ENCODE measurements at regions not wholly inside any gene's neighbourhood (a gene's known extent, or its start where the extent isn't known, plus 50 kb on each side); places are given as distances from the start of the nearest gene placed in this dataset.

GRCh38 chr12:64997858-64998257 lies 123.2 kb downstream of the WIF1 start:
- Histone ChIP-seq H3K4me3 (ENCODE audit: insufficient read depth, low read depth, low read length) (no peak overlapping the region), H3K27ac (ENCODE audit: insufficient read depth, low read depth, low read length, poor library complexity, severe bottlenecking) (no peak overlapping the region), H3K4me1 (ENCODE audit: control insufficient read depth, insufficient read depth, low read length) (peaks cover 8% of the 10 kb centered on the region), H3K36me3 (ENCODE audit: control insufficient read depth, insufficient read depth, low read length) (no peaks in the 10 kb centered on the region), H3K27me3 (ENCODE audit: control insufficient read depth, insufficient read depth, low read length, poor library complexity, severe bottlenecking) (no peaks in the 10 kb centered on the region), H3K9me3 (ENCODE audit: control insufficient read depth, low read length) (no peaks in the 10 kb centered on the region)
- 84 to 100% methylated on average over 2 of the region's 2 CpGs for WGBS, 2 experiments

- 91 to 92% methylated on average over 4 of the region's 4 CpGs for WGBS, 2 experiments
- no peaks in the 10 kb centered on the region for H3K36me3 ChIP-seq (ENCODE audit: control insufficient read depth, insufficient read depth, low read length)
- no peaks in the 10 kb centered on the region for H3K9me3 ChIP-seq (ENCODE audit: control insufficient read depth, low read length)
- H3K27ac ChIP-seq (ENCODE audit: insufficient read depth, low read depth, low read length, poor library complexity, severe bottlenecking): no peak overlapping the region
- peaks cover 7% of the 10 kb centered on the region for H3K4me1 ChIP-seq (ENCODE audit: control insufficient read depth, insufficient read depth, low read length)
- no peaks in the 10 kb centered on the region for H3K27me3 ChIP-seq (ENCODE audit: control insufficient read depth, insufficient read depth, low read length, poor library complexity, severe bottlenecking)
- H3K4me3 ChIP-seq (ENCODE audit: insufficient read depth, low read depth, low read length): no peak overlapping the region
These were observed 122.5 kb downstream of the WIF1 start for GRCh38 chr12:64998371-64999147.

GRCh38 chr12:64999148-64999425 lies 122.0 kb downstream of the WIF1 start:
- peaks cover 7% of the 10 kb centered on the region for H3K4me1 ChIP-seq (ENCODE audit: control insufficient read depth, insufficient read depth, low read length)
- H3K36me3 ChIP-seq (ENCODE audit: control insufficient read depth, insufficient read depth, low read length): no peaks in the 10 kb centered on the region
- H3K4me3 ChIP-seq (ENCODE audit: insufficient read depth, low read depth, low read length): no peak overlapping the region
- 80 to 83% methylated on average over 1 of the region's 1 CpG for WGBS, 2 experiments
- no peak overlapping the region for H3K27ac ChIP-seq (ENCODE audit: insufficient read depth, low read depth, low read length, poor library complexity, severe bottlenecking)
- no peaks in the 10 kb centered on the region for H3K27me3 ChIP-seq (ENCODE audit: control insufficient read depth, insufficient read depth, low read length, poor library complexity, severe bottlenecking)
- no peaks in the 10 kb centered on the region for H3K9me3 ChIP-seq (ENCODE audit: control insufficient read depth, low read length)
